Adipose tissue (tissue), 3 donors: ENCODE measurements at regions not wholly inside any gene's neighbourhood (a gene's known extent, or its start where the extent isn't known, plus 50 kb on each side); places are given as distances from the start of the nearest gene placed in this dataset.
"Not testable (repeated sequence)": the region's sequence is repeated elsewhere in the genome, so short reads cannot be mapped to it uniquely, and the experiment has no call there.

ENCODE experiments used
- H3K27ac ChIP-seq: one replicate; pipeline ENCODE4 v1.5.1; 2013; ENCODE audit warnings: low read depth, low read length
- WGBS, 3 donors: extraction: QIAGEN DNeasy Blood & Tissue Kit; methylation state at CpG; one replicate each; pipeline ENCODE4 v1.1.7; 2013; 5-methylcytosine and 5-hydroxymethylcytosine counted together
- donor health status: healthy with polysubstance abuse.
- donor health status: Bipolar disorder and iron deficiency.
- donor health status: healthy.

DNA sequence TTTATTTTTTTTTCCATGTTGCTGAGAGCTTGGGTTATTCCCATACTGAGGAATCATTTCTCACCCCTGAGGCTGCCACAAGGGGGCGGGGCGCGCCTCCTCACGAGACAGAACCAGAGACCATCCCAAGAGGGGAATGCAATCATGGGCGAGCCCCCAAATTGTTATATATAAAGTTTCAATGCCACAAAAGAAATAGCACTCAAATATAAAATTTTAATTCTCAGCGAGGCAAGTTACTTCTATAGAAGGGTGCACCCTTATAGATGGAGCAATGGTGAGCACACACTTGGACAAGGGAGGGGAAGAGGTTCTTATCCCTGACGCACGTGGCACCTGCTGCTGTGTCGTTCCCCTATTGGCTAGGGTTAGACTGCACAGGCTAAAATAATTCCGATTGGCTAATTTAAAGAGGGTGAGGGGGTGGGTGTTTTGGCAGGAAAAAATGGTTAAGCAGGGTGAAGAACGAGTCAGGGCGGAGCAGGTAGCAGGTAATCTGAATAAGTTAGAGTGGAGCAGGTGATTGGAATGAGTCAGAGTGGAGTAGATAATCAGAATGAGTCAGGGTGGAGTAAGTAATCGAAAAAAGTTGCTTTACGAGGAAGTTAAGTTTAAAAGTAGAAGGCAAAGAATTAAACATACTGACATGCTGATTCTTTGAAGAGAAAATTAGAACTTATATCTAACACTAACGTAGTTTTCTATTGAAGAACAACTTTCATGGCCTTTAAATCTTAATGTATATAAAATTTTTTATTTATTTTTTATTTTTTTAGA, 177.5 kb downstream of the MTCL1 start:
- no peak overlapping the region for H3K27ac ChIP-seq
- 76 to 79% (median 79%) methylated on average over 15 of the region's 15 CpGs for WGBS, 3 donors

DNA sequence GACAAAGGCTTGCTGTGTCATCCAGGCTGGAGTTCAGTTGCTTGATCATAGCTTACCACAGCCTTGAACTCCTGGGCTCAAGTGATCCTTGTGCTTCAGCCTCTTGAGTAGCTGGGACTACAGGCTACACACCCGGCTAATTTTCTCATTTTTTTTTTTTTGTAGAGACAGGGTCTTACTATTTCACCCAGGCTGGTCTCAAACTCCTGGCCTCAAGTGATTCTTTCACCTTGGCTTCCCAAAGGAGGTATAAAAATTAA, 178.0 kb downstream of the MTCL1 start:
- 89 to 98% (median 93%) methylated on average over 1 of the region's 1 CpG for WGBS, 3 donors
- H3K27ac ChIP-seq: no peak overlapping the region

DNA sequence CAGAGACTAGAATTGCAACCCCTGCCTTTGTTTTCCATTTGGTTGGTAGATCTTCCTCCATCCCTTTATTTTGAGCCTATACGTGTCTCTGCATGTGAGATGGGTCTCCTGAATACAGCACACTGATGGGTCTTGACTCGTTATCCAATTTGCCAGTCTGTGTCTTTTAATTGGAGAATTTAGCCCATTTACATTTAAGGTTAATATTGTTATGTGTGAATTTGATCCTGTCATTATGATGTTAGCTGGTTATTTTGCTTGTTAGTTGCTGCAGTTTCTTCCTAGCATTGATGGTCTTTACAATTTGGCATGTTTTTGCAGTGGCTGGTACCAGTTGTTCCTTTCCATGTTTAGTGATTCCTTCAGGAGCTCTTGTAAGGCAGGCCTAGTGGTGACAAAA, 182.5 kb downstream of the MTCL1 start:
- WGBS, 3 donors: 86 to 96% (median 92%) methylated on average over 2 of the region's 2 CpGs

DNA sequence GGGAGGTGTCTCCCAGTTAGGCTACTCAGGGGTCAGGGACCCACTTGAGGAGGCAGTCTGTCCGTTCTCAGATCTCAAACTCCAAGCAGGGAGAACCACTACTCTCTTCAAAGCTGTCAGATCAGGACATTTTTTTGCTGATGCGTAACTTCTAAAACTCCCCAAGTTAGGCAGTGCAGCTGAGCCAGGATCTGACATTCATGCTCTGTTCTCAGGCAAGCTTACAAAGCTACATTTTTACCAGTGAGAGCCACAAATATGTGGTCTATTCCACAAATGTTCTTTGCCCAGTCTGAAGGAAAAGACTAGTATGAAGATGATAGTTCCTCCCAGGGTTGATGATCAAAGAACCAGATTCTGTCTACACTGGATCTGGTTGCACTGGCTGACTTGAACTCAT, 184.1 kb downstream of the MTCL1 start:
- WGBS, 3 donors: 79 to 87% (median 80%) methylated on average over 2 of the region's 2 CpGs

More for the DNA sequence above, 182.5 kb downstream of the MTCL1 start:
- not testable (repeated sequence) for H3K27ac ChIP-seq

DNA sequence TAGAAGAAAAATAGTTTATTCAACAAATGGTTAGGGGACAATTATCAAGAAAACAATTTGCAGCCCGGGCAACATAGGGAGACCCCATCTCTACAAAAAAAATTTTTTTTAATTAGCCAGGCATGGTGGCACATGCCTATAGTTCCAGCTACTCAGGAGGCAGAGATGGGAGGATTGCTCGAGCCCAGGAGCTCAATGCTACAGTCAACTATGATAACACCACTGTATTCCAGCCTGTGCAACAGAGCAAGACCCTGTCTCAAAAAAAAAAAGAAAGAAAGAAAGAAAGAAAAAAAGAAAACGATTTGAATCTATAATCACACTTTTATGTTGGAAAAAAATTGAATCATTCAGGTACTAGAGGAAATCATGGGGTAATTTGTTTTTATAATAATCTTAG, 185.1 kb downstream of the MTCL1 start:
- H3K27ac ChIP-seq: not testable (repeated sequence)
- 58 to 75% (median 65%) methylated on average over 3 of the region's 3 CpGs for WGBS, 3 donors

More for the DNA sequence above, 184.1 kb downstream of the MTCL1 start:
- no peak overlapping the region for H3K27ac ChIP-seq

DNA sequence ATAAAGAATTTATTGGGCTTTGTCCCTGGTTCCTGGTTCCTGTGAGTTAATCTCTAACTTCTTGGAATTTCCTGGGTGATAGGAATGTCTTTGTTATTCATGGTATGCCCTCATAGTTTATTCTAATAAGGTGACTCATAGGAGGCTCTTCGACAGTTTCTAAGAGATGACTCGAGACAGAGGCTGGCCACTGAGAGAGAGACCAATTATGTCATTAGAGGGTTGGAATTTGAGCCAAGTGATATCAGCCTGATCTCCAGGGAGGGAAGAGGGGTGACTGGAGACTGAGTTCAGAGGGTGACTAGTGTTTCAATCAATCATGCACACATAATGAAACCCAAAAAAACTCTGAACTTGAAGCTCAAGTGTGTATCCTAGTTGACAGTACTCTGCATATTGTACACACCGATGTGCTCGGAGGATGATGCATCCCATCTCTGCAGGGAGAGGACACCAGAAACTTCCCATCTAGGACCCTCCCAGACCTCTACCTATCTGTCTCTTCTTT, 185.7 kb downstream of the MTCL1 start:
- 46 to 52% (median 48%) methylated on average over 4 of the region's 4 CpGs for WGBS, 3 donors
- no peak overlapping the region for H3K27ac ChIP-seq

DNA sequence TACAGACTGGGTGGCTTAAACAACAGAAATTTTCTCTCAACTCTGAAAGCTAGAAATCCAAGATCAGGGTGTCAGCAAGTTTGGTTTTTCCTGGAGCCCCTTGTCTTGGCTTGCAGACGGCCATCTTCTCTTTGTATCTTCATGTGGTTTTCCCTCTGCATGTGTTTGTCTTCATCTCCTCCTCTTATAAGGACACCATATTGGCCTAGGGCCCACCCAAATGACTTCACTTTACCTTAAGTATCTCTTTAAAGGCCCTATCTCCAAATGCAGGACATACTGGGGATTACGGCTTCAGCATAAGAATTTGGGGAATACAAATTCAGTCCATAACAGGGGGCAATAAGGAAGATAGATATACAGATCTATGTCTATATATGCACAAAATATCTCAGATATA, 187.9 kb downstream of the MTCL1 start:
- no peak overlapping the region for H3K27ac ChIP-seq
- 91 to 94% (median 91%) methylated on average over 2 of the region's 2 CpGs for WGBS, 3 donors

DNA sequence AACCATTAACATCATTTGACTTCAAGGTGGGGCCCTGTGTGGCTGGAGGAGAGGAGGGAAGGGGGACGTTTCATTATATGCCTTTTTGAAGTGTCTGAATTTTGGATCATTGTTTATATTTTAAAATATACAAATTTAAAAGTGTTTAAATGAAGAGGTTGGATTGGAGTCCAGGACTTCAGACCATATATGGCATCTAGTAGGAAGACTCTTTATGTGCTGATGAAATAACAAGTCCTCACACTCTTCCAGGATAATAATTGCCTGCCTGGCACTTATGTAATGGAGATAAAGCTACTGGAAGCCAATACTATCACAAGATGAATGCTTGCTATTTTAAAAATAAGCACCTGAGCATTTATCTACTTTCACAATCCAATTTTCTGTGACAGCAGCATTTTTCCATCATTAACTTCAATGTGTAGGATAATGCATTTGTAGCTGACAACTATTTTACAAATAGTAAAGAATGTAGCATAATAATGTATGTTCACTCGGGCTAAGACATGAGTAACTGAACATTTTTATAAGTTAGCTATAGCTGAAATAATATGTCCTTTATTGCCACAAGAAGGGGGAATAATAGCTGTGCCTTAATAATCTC, 188.4 kb downstream of the MTCL1 start:
- 66 to 84% (median 72%) methylated on average over 2 of the region's 2 CpGs for WGBS, 3 donors
- H3K27ac ChIP-seq: no peak overlapping the region

DNA sequence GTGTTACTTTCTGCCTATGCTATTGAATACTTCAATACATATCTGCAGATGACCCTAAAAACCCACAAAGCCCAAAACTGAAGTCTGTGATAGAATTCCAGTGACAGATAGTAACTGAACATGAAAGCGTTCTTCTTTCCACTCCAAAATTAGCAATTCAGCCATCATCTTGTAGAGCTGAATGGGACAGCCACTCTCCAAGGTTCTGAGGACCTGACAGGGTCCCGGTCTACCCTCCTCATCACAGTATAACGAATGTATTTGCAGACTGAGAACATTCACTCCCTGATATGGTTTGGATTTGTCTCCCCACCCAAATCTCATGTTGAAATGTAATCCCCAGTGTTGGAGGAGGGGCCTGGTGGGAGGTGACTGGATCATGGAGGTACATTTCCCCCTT, 189.5 kb downstream of the MTCL1 start:
- H3K27ac ChIP-seq: no peak overlapping the region
- WGBS, 3 donors: 83 to 88% (median 85%) methylated on average over 3 of the region's 3 CpGs

DNA sequence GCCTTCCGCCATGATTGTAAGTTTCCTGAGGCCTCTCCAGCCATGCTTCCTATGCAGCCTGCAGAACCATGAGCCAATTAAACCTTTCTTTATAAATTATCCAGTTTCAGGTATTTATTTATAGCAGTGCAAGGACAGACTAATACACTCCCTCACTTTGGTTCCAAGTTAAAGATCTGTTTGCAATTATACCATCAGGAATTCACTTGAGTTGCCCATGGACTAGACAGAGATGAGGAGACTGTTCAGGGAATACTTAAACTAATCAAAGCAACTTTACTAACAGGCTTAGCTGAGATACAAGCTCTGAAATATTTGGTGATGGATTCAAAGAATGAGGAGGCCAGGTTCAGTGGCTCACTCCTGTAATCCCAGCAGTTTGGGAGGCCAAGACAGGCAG, 190.0 kb downstream of the MTCL1 start:
- 93 to 97% (median 95%) methylated on average over 1 of the region's 1 CpG for WGBS, 3 donors

DNA sequence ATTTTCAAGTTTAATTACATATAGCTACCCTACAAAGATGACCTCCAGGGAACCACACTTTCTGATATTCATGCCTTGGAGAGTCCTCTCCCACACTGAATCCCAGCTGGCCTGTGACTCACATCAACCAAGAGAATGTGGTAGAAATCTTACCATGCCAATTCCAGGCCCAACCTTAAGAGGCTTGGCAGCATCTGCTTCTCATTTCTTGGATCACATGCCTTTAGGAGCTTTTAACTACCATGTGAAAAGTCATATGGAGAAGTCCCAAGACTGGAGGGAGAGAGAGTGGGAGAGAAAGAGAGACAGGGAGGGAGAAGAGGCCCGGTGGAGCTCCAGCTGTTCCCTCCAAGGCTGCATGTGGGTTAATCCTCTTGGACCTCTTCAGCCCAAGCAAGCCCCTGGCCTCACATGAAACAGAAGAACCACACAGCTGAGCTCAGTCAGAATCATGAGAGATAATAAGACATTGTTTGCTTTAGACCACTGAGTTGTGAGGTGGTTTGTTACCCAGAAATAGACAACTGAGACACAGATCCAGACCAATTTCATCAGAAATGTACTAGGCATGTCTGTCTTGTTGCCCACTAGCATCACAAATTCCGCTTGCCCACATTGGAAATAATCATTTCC, 190.7 kb downstream of the MTCL1 start:
- 65 to 97% (median 74%) methylated on average over 2 of the region's 2 CpGs for WGBS, 3 donors
- no peak overlapping the region for H3K27ac ChIP-seq

More for the DNA sequence above, 190.0 kb downstream of the MTCL1 start:
- no peak overlapping the region for H3K27ac ChIP-seq

DNA sequence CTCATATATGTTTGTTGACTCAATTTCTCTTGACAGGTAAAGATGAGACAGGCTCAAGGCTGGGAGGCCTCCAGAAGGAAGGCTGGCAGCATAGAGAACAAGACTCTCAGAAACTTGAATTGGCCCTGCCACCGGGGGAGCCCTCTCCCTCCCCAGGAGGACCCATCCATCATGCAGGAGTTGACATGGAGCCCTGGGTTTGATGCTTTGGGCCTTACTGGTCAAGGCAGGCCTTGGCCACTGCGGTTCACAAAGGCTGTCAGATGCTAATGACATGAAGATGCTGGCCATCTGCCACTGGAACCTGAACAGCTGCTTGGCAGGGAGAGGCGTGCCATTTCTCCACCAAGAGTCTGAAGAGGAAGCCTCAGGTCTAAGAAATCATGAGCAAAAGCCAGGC, 193.6 kb downstream of the MTCL1 start:
- no peak overlapping the region for H3K27ac ChIP-seq
- WGBS, 3 donors: 44 to 73% (median 50%) methylated on average over 3 of the region's 3 CpGs

DNA sequence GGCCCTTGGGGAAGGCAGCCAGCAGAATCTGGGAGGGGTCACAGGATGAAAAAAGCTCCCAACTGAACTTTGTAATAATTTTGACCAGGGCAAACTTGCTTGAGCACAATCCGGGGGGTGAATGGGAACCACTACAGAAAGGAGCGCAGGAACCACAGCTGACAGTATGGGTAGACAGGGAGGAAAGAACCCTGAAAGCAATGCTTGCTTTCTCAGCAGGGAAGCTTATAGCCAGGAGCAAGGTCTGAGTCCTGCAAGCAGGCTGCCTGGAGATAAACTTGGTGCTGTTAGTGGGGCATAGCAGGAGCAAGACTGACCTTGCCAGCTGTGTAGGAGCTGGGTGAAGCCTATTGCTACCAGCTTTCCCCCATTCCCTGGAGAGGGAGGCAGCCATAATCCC, 195.2 kb downstream of the MTCL1 start:
- WGBS, 3 donors: 94 to 100% (median 98%) methylated on average over 2 of the region's 2 CpGs
- no peak overlapping the region for H3K27ac ChIP-seq

DNA sequence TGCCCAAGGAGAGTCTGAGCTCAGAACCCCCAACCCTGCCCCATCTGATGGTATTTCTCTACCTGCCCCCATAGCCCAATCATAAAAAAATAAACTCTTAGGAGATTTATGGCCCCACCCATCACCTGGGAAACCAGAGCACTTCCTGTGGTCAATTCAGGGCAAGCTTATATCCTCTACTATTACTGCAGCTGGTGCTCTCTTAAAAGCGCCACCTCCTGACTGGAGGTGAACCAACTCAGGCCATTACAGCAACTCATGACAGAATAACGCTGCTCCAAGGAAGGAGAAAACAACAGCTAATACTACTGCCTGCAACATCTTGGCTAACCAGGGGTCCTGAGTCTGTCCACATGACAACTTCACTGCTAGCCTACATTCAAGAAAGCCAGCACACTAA, 195.7 kb downstream of the MTCL1 start:
- WGBS, 3 donors: 91 to 100% (median 98%) methylated on average over 2 of the region's 2 CpGs
- no peak overlapping the region for H3K27ac ChIP-seq

DNA sequence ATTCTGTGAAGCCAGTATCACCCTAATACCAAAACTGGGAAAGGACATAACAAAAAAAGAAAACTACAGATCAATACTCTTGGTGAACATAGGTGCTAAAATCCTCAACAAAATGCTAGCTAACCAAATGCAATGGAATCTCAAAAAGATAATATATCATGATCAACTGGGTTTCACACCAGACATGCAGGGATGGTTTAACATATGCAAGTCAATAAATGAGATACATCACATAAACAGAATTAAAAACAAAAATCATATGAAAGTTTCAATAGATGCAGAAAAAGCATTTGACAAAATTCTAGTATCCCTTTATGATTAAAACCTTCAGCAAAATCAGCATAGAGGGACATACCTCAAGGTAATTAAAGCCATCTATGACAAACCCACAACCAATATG, 198.2 kb upstream of the NDUFV2 start:
- no peak overlapping the region for H3K27ac ChIP-seq

DNA sequence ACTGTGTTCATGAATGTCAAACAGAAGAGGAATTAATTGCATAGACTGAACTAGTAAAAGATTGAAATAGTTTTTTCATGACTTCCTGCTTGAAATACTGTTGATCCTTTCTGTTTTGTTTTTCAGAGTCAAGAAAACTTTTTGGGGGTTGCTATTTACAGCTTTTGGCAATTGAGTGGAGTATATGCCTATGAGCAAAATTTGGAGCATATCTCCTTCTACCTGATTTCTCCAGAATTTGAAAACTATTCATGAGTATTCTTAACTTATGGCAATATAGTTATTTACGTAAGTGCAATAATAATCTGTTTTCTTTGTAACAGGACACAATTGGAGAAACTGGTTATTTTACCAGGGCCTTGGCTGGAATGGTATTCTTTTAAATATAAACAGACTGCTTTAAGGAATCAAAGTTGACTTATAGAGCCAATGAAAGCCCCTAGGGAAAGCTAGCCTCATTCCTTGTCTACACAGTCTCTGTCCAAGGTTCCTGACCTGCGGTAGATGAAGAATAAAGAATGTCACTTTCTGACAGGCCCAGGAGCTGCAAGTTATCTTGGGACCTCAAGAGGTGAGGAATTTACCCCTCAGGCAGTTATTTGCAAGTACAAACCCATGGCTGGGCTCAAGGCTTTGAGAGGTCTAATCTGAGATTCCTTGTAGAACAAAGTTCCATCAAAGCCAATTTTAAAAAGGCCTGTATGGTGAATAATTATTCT, 193.5 kb upstream of the NDUFV2 start:
- H3K27ac ChIP-seq: no peak overlapping the region
- WGBS, 3 donors: 89 to 93% (median 91%) methylated on average over 2 of the region's 2 CpGs

DNA sequence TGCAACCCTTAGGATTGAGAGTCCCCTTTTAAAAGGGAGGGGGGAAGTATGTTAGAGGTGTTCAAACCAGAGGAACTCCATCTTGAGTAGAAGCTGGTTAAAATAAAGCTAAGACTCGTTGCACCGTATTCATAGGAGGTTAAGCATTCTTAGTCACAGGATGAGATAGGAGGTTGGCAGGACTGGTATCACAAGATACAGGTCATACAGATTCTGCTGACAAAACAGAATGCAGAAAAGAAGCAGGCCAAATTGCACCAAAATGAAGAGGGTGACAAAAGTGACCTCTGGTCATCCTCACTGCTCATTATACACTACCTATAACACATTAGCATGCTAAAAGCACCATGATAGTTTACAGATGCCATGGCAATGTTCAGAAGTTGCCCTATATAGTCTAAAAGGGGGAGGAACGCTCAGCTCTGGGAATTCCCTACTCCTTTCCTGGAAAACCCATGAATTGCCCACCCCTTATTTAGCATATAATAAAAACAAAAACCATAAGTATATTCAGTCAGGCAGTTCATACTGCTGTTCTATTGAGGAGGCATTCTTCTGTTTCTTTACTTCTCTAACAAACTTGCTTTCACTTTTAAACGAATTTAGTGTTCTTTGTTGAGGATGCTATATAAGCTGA, 192.2 kb upstream of the NDUFV2 start:
- H3K27ac ChIP-seq: no peak overlapping the region
- 73 to 80% (median 75%) methylated on average over 4 of the region's 4 CpGs for WGBS, 3 donors

DNA sequence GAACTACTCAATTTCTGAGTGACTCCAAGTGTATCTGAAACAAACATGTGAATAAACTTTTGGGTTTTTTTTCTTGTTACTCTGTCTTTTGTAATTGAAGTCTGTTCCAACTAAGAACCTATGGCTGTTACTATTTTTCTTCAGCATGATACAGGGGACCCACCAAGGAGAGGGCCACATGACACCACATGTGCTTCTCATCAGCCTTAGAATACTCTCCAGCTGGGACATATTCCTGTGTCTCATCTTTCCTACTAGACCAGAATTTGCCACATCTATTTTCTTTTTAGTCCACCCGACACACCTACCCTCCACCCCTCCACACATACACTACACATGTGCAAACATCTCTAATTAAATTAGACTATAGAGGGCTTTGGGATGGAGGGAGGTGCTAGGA, 191.7 kb upstream of the NDUFV2 start:
- WGBS, 3 donors: 92 to 100% (median 96%) methylated on average over 1 of the region's 1 CpG
- H3K27ac ChIP-seq: no peak overlapping the region
